ENCODE measurements at regions not wholly inside any gene's neighbourhood (a gene's known extent, or its start where the extent isn't known, plus 50 kb on each side); places are given as distances from the start of the nearest gene placed in this dataset.

- no peak for TF ChIP-seq POLR2A (IDR thresholded peaks at IDR 0.05)
- TF ChIP-seq, protein P1, sequence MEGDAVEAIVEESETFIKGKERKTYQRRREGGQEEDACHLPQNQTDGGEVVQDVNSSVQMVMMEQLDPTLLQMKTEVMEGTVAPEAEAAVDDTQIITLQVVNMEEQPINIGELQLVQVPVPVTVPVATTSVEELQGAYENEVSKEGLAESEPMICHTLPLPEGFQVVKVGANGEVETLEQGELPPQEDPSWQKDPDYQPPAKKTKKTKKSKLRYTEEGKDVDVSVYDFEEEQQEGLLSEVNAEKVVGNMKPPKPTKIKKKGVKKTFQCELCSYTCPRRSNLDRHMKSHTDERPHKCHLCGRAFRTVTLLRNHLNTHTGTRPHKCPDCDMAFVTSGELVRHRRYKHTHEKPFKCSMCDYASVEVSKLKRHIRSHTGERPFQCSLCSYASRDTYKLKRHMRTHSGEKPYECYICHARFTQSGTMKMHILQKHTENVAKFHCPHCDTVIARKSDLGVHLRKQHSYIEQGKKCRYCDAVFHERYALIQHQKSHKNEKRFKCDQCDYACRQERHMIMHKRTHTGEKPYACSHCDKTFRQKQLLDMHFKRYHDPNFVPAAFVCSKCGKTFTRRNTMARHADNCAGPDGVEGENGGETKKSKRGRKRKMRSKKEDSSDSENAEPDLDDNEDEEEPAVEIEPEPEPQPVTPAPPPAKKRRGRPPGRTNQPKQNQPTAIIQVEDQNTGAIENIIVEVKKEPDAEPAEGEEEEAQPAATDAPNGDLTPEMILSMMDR (IDR thresholded peaks at IDR 0.05), result no peak
Measured at GRCh38 chr20:39289831-39290230, 327.7 kb downstream of the DHX35 start.

Measured in tibial nerve (tissue), 3 donors.